ENCODE measurements at regions not wholly inside any gene's neighbourhood (a gene's known extent, or its start where the extent isn't known, plus 50 kb on each side); places are given as distances from the start of the nearest gene placed in this dataset.

GRCh38 chr7:42856605-42856987 lies 55.3 kb downstream of the C7orf25 start:
- no peak for TF ChIP-seq GATA3 (IDR thresholded peaks at IDR 0.05; ENCODE audit: low read depth, low read length)
- TF ChIP-seq GATA2 (IDR thresholded peaks at IDR 0.05; ENCODE audit: low read depth, low read length) = no peak

Data from SH-SY5Y (cell line).